ENCODE measurements at regions not wholly inside any gene's neighbourhood (a gene's known extent, or its start where the extent isn't known, plus 50 kb on each side); places are given as distances from the start of the nearest gene placed in this dataset.

DNA sequence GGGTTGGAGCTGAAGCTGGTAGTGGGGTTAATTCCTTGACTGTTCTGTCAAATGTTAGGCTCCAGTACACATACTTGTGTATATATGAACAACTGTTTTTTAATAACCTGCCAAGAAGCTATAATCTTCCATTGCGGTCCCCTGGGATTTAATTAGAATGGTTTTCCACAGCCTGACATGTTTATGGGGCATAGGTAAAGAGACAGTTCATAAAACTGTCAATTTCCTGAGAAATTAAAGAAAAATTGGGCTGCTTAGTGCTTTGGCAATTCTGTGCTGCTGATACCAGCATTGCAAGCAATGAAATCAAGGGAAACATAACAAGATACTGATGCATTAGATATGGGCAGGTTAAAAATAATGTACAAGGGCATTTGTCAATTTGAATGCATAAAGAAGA lies 314.1 kb upstream of the SLC35B3 start:
- TF ChIP-seq, protein P1, sequence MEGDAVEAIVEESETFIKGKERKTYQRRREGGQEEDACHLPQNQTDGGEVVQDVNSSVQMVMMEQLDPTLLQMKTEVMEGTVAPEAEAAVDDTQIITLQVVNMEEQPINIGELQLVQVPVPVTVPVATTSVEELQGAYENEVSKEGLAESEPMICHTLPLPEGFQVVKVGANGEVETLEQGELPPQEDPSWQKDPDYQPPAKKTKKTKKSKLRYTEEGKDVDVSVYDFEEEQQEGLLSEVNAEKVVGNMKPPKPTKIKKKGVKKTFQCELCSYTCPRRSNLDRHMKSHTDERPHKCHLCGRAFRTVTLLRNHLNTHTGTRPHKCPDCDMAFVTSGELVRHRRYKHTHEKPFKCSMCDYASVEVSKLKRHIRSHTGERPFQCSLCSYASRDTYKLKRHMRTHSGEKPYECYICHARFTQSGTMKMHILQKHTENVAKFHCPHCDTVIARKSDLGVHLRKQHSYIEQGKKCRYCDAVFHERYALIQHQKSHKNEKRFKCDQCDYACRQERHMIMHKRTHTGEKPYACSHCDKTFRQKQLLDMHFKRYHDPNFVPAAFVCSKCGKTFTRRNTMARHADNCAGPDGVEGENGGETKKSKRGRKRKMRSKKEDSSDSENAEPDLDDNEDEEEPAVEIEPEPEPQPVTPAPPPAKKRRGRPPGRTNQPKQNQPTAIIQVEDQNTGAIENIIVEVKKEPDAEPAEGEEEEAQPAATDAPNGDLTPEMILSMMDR (IDR thresholded peaks at IDR 0.05; ENCODE audit: low read depth, low read length, missing control alignments): no peak
- no peak overlapping the region for H3K4me3 ChIP-seq (ENCODE audit: low read depth, low read length)
- DNase-seq (ENCODE audit: low read depth): no peak
- in situ Hi-C loops (cut with HindIII; ENCODE audit: low sequenced_read_pairs): no loop called here

DNA sequence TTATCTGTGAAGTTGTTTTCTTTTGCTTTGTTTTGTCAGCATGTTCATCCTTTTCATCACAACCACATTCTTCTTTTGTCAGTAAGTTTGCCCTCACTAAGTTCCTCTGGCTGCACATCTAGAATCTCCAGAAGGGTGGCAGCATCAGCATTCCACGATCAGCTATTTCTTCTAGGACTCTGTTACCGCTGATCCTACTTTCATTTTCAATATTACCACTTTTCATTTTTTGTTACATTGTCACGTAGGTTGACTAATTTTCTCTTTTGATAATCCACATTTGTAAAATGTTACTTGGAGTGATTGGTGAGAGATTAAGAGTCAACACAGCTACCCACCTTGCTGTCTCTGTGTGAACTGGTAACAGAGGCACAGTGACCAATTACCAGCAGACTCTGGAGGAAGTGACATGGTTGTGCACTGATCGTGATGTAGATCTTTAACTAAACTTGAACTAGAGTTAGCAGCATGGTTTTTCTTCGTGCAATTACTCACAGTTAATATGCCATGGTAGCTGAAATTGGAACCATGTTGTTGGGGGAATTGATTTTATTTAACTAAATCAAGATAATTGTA lies 307.9 kb upstream of the SLC35B3 start:
- no peak overlapping the region for H3K4me3 ChIP-seq (ENCODE audit: low read depth, low read length)
- DNase-seq (ENCODE audit: low read depth): no peak
- in situ Hi-C loops (cut with HindIII; ENCODE audit: low sequenced_read_pairs): no loop called here
- TF ChIP-seq, protein P1 (IDR thresholded peaks at IDR 0.05; ENCODE audit: low read depth, low read length, missing control alignments): no peak

DNA sequence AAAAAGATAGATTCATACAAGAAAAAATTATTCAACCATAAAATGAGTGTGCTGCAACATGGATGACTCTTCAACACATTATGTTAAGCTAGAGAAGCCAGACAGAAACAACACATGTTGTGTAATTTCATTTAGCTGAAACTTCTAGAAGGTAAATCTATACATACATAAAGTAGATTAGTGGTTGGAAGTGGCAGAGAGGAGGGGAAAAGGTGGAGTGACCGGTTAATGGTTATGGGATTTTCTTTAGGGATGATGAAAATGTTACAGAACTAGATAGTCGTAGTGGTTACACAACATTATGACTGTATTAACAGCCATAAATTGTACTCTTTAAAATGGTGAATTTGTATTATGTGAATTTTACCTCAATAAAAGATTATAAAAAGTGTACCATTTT lies 304.1 kb upstream of the SLC35B3 start:
- no peak overlapping the region for H3K4me3 ChIP-seq (ENCODE audit: low read depth, low read length)
- no peak for DNase-seq (ENCODE audit: low read depth)
- in situ Hi-C loops (cut with HindIII; ENCODE audit: low sequenced_read_pairs): no loop called here
- TF ChIP-seq, protein P1 (IDR thresholded peaks at IDR 0.05; ENCODE audit: low read depth, low read length, missing control alignments): no peak

DNA sequence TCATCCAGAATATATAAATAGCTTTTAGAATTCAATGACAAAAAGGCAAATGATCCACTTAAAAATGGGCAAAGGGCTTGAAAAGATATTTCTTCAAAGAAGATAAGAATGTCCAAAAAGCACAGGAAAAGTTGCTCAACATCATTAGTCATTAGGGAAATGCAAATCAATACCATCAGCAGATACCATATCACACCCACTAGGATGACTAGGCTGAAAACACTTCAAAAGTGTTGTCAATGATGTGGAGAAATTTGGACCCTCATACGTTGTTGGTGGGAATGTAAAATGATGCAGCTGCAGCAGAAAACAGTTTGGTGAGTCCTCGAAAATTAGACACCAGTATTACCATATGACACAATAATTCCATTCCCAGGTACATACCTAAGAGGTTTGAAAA lies 303.6 kb upstream of the SLC35B3 start:
- no peak overlapping the region for H3K4me3 ChIP-seq (ENCODE audit: low read depth, low read length)
- TF ChIP-seq, protein P1 (IDR thresholded peaks at IDR 0.05; ENCODE audit: low read depth, low read length, missing control alignments): no peak
- DNase-seq (ENCODE audit: low read depth): no peak
- in situ Hi-C loops (cut with HindIII; ENCODE audit: low sequenced_read_pairs): no loop called here

DNA sequence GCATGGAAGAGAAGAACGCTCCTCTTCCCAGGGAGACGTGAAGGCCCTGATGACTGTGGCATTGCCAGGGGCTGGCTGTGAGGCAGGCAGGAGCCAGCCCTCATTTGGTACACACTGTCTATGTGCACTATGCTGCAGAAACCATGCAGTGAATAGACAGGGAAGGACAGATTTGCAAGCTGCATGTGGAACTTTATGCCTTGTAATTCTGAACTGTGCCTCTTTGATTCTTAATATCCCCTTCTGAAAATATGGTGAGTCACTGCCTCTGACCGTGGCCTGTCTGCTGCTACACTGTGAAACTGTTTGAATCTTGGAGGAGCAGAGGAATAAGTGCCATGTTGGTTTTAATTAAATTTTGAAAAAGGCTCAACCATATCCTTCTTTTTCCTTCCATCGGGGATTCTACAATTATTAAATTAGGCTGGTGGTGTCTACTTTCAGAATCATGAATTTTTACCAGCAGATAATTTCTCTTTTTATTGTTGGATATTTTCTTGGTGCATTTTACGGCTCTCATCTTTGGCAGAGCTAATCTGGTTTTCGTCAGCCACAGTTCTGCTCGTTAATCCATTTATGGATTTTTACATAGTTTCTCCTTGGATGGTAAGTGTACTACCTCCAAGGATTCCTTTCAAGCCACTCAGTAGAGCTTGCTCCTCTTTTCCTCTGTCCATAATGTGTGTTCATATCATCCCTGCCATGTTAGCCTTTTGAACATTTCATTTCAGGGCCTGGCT lies 301.0 kb upstream of the SLC35B3 start:
- DNase-seq (ENCODE audit: low read depth): no peak
- TF ChIP-seq, protein P1 (IDR thresholded peaks at IDR 0.05; ENCODE audit: low read depth, low read length, missing control alignments): no peak
- in situ Hi-C loops (cut with HindIII; ENCODE audit: low sequenced_read_pairs): no loop called here
- no peak overlapping the region for H3K4me3 ChIP-seq (ENCODE audit: low read depth, low read length)

DNA sequence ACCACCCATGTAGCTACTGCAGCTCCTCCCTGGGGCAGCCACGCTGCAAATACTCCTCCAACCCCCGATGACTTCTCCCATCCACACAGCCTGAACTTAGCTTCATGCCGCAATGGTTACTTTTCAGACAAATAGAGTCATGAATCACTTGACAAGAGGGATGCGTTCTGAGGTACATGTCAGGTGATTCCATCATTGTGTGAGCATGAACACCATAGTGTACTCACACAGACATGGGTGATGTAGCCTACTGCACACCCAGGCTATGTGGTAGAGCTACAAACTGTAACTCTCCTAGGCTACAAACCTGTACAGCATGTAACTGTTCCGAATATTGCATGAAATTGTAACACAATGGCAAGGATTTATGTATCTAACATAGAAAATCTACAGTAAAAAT lies 298.5 kb upstream of the SLC35B3 start:
- TF ChIP-seq, protein P1 (IDR thresholded peaks at IDR 0.05; ENCODE audit: low read depth, low read length, missing control alignments): no peak
- DNase-seq (ENCODE audit: low read depth): no peak
- in situ Hi-C loops (cut with HindIII; ENCODE audit: low sequenced_read_pairs): no loop called here
- H3K4me3 ChIP-seq (ENCODE audit: low read depth, low read length): no peak overlapping the region
